ENCODE measurements at regions not wholly inside any gene's neighbourhood (a gene's known extent, or its start where the extent isn't known, plus 50 kb on each side); places are given as distances from the start of the nearest gene placed in this dataset.

DNA sequence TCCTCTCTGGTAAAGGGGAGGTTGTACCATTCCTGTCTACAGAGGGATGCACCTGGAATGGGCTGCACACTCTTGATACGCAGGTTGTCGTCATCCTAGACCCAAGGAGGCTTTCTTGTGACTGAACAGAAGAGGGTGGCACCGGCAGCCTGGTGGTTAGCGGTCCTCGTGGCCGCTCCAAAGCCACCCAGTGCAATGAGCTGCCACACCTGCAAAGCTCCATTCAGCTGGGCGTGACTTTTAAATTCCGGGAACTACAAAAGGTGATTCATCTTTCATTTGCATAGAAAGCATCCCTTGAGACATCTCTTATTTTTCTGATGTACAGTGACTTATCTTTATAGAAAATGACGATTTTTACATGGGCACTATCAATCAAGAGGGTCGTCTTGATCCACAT is 286.1 kb upstream of the IRX1 start:
- Histone ChIP-seq H2AFZ (ENCODE audit: low read length) (no peak overlapping the region), H3K79me1 (ENCODE audit: low read depth, low read length) (no peaks in the 10 kb centered on the region), H3K4me1 (replicated peaks in 1 of 4; ENCODE audit: control insufficient read depth in 3 of 4, insufficient read depth in 4 of 4, low read length in 3 of 4) (no peaks in the 10 kb centered on the region), H2BK15ac (ENCODE audit: low read length) (no peak overlapping the region), H2BK20ac (ENCODE audit: low read length) (no peak overlapping the region), H2AK5ac (ENCODE audit: low read depth, low read length) (no peak overlapping the region), H4K5ac (ENCODE audit: insufficient read length, low read depth, low read length) (no peak overlapping the region), H3K4me3 (ENCODE audit: extremely low read depth in 1 of 4, insufficient read depth in 2 of 4, low read depth in 3 of 4, low read length in 4 of 4) (no peak overlapping the region), H3K23me2 (ENCODE audit: low read depth, low read length) (no peaks in the 10 kb centered on the region), H3K27me3 (replicated peaks in 1 of 4; ENCODE audit: control insufficient read depth in 3 of 4, extremely low read depth in 1 of 4, insufficient read depth in 3 of 4, low read length in 3 of 4) (no peaks in the 10 kb centered on the region), H3K79me2 (ENCODE audit: control insufficient read depth in 1 of 2, insufficient read depth in 2 of 2, low read length in 2 of 2) (no peaks in the 10 kb centered on the region), H3K23ac (ENCODE audit: insufficient read length) (no peak overlapping the region), H3K27ac (ENCODE audit: low read depth, low read length) (no peak overlapping the region), H3K14ac (ENCODE audit: insufficient read length) (no peak overlapping the region), H2BK120ac (replicated peaks; ENCODE audit: low read depth, low read length) (no peak overlapping the region), H3K4me2 (ENCODE audit: insufficient read depth in 1 of 2, low read depth in 2 of 2, low read length in 2 of 2) (no peak overlapping the region), H4K8ac (ENCODE audit: extremely low read depth, insufficient read depth, low read length) (no peak overlapping the region; the same call in 1 of the 2 replicates), H3K36me3 (ENCODE audit: control insufficient read depth in 2 of 4, insufficient read depth in 4 of 4, low read length in 3 of 4) (no peaks in the 10 kb centered on the region), H4K91ac (replicated peaks; ENCODE audit: insufficient read length, low read length) (no peak overlapping the region), H4K20me1 (replicated peaks in 1 of 2; ENCODE audit: control insufficient read depth in 1 of 2, insufficient read depth in 2 of 2, low read length in 2 of 2) (no peaks in the 10 kb centered on the region), H3K56ac (replicated peaks; ENCODE audit: insufficient read length, low read depth, low read length) (no peak overlapping the region), H3K9ac (replicated peaks in 1 of 4; ENCODE audit: extremely low read depth in 1 of 4, low read depth in 3 of 4, low read length in 3 of 4) (no peak overlapping the region), H3K4ac (replicated peaks; ENCODE audit: insufficient read length, low read depth, low read length) (no peak overlapping the region), H2BK12ac (ENCODE audit: low read depth, low read length) (no peak overlapping the region), H3K9me3 (ENCODE audit: insufficient read depth in 2 of 2, low read depth in 1 of 2, low read length in 1 of 2) (peaks cover 4 to 7% of the 10 kb centered on the region in 2 experiments; a peak in 2 of 4 replicates), H3K18ac (ENCODE audit: extremely low read depth, low read length) (no peak overlapping the region), H2BK5ac (ENCODE audit: low read depth, low read length) (no peak overlapping the region)
- ChIA-PET CTCF (ENCODE audit: partially characterized antibody) (interaction anchor here (0.6 kb wide), 1 partner anchor 219 kb away, joined by 3 read pairs; no protein-coding TSS in a partner anchor), POLR2A (ENCODE audit: partially characterized antibody) (no interaction called here)
- DNase-seq (ENCODE audit: low read depth in 1 of 2, low spot score in 2 of 2) (no peak), FAIRE-seq (no peak)
- 78% methylated on average over 10 of the region's 10 CpGs; no CpG with 5 or more reads in 1 of the 2 experiments for WGBS, 2 experiments (ENCODE audit: extremely low coverage in 1 of 2, insufficient coverage in 1 of 2, insufficient read length in 1 of 2, insufficient replicate concordance in 2 of 2, low coverage in 1 of 2, low lambda C conversion rate in 2 of 2, missing lambda C conversion rate in 1 of 2)
- TF ChIP-seq KDM5A (IDR thresholded peaks at IDR 0.05; ENCODE audit: low read length) (no peak), SIX5 (IDR thresholded peaks at IDR 0.05; ENCODE audit: low read depth, low read length) (no peak), EZH2 (IDR thresholded peaks at IDR 0.05; ENCODE audit: low read depth, low read length, severe bottlenecking) (no peak), SUZ12 (IDR thresholded peaks at IDR 0.05; ENCODE audit: low read length) (no peak), BCL11A (IDR thresholded peaks at IDR 0.05; ENCODE audit: low read depth in 2 of 2, low read length in 2 of 2) (no peak), CEBPB (IDR thresholded peaks at IDR 0.05; ENCODE audit: low read depth, low read length) (no peak), TAF7 (optimal IDR thresholded peaks at IDR 0.05; ENCODE audit: borderline replicate concordance, low read depth, low read length) (no peak), PHF8 (conservative IDR thresholded peaks at IDR 0.05; ENCODE audit: low read depth, low read length) (no peak), EP300 (IDR thresholded peaks at IDR 0.05; ENCODE audit: borderline replicate concordance in 1 of 2, low read depth in 2 of 2, low read length in 2 of 2) (no peak), EGR1 (IDR thresholded peaks at IDR 0.05; ENCODE audit: borderline replicate concordance, low read depth, low read length) (no peak), BRCA1 (IDR thresholded peaks at IDR 0.05; ENCODE audit: low read depth, low read length) (no peak), SIN3A (conservative IDR thresholded peaks at IDR 0.05 in 1 of 2, IDR thresholded peaks at IDR 0.05 in 1 of 2; ENCODE audit: low read depth in 1 of 2, low read length in 2 of 2) (no peak), NANOG (IDR thresholded peaks at IDR 0.05; ENCODE audit: insufficient read depth, low read depth, low read length, poor library complexity, severe bottlenecking) (no peak), CHD2 (IDR thresholded peaks at IDR 0.05; ENCODE audit: low read length) (no peak), ZNF274 (IDR thresholded peaks at IDR 0.05; ENCODE audit: borderline replicate concordance, extremely low read depth, low read length) (no peak)
